ENCODE measurements at regions not wholly inside any gene's neighbourhood (a gene's known extent, or its start where the extent isn't known, plus 50 kb on each side); places are given as distances from the start of the nearest gene placed in this dataset.

DNA sequence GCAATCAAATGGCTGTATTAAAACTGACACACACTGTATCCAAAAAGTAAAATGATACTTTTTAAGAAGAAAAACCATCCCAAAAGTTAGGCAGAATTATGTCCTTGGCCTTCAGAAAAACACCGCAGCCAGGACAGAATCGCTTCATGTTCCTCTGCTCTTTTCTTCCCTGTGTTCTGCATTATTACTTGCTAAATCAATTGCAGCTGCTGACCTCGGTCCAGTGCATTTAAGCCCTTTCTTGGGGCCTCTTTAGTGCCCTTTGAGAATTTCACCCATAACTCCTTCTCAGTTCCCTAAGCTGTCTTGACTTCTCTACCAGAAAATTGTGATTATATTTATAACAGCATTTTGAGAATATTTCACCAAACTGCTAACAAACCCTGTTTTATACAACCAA is 696.9 kb downstream of the PCDH7 start:
- Mint-ChIP-seq H3K9me3 (peaks cover 6% of the 10 kb centered on the region), H3K36me3 (ENCODE audit: low read depth) (no peaks in the 10 kb centered on the region), H3K4me3 (no peak overlapping the region), H3K4me1 (no peaks in the 10 kb centered on the region), H3K27ac (no peak overlapping the region), H3K27me3 (no peaks in the 10 kb centered on the region)
- intact Hi-C loops (cut with micrococcal nuclease) = no loop called here
- TF ChIP-seq, protein P1, sequence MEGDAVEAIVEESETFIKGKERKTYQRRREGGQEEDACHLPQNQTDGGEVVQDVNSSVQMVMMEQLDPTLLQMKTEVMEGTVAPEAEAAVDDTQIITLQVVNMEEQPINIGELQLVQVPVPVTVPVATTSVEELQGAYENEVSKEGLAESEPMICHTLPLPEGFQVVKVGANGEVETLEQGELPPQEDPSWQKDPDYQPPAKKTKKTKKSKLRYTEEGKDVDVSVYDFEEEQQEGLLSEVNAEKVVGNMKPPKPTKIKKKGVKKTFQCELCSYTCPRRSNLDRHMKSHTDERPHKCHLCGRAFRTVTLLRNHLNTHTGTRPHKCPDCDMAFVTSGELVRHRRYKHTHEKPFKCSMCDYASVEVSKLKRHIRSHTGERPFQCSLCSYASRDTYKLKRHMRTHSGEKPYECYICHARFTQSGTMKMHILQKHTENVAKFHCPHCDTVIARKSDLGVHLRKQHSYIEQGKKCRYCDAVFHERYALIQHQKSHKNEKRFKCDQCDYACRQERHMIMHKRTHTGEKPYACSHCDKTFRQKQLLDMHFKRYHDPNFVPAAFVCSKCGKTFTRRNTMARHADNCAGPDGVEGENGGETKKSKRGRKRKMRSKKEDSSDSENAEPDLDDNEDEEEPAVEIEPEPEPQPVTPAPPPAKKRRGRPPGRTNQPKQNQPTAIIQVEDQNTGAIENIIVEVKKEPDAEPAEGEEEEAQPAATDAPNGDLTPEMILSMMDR (IDR thresholded peaks at IDR 0.05) = no peak
- CTCF ChIA-PET = no interaction called here
- ATAC-seq (ENCODE audit: low read depth) (no peak), DNase-seq (no peak)
- POLR2A ChIA-PET = no interaction called here

DNA sequence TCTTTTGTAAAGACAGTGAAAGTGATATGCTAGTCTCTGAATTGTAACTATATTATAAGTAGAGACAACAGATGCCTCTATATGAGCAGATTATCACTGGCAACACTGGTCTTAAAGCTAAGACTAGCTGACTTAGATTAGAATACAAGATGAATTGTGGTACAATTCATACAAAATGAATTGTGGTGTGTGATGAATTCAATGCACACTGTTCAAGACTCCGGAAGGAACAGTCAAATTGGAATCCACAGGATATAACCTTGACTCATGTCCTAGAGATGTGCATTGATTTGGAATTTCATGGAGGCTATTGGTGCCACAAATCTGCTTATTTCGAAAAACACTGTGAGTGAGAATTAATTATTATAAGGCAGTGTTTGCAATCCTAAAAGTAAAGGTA is 701.8 kb downstream of the PCDH7 start:
- ChIA-PET CTCF (no interaction called here), POLR2A (no interaction called here)
- no peak overlapping the region for H3K4me3 Mint-ChIP-seq
- intact Hi-C loops (cut with micrococcal nuclease) = no loop called here
- DNase-seq = no peak
- no peaks in the 10 kb centered on the region for H3K36me3 Mint-ChIP-seq (ENCODE audit: low read depth)
- TF ChIP-seq, protein P1 (IDR thresholded peaks at IDR 0.05) = no peak
- peaks cover 3% of the 10 kb centered on the region for H3K9me3 Mint-ChIP-seq
- H3K27me3 Mint-ChIP-seq = no peaks in the 10 kb centered on the region
- H3K4me1 Mint-ChIP-seq = no peaks in the 10 kb centered on the region
- no peak for ATAC-seq (ENCODE audit: low read depth)
- H3K27ac Mint-ChIP-seq = no peak overlapping the region

DNA sequence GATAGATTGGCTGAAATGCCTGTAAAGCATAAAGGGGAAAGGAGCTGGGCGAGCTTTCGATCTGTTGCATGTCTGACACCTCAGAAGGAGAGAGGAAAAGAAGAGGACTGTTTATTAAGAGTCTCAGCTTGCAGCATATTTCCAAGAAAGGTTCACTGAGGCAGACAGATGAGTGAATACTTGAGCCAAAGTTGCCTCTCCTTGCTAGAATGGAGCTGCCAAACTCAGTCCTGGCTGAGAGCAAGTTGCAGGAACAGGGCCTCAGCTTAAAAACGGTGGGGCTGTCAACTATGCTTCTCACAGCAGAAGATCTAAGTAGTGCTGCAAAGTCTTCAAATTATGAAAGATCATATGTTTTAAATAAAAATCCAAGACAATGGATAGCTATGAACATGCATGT is 707.5 kb downstream of the PCDH7 start:
- CTCF ChIA-PET = no interaction called here
- H3K4me1 Mint-ChIP-seq = no peaks in the 10 kb centered on the region

DNA sequence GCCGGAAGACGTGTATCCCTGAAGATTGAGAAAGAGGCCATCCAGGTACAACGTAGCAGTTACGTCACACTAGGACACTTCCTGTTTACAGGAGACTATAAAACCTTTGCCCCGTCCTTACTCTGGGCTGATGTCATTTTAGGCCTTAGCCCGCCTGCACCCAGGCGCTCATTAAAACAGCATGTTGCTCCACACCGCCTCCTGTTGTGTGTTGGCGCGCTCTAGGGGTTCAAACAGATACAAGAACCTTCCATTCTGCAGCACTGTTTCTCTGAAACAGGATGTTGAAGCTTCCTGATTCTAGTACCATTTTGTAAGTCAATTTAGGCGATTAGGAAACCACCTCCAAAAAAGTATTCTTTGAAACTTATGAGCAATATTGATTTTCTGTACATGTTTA is 722.1 kb downstream of the PCDH7 start:
- H3K4me3 Mint-ChIP-seq = no peak overlapping the region
- intact Hi-C loops (cut with micrococcal nuclease) = no loop called here
- H3K27ac Mint-ChIP-seq = no peak overlapping the region
- ChIA-PET CTCF (no interaction called here), POLR2A (no interaction called here)
- H3K9me3 Mint-ChIP-seq = no peaks in the 10 kb centered on the region
- TF ChIP-seq, protein P1 (IDR thresholded peaks at IDR 0.05) = no peak
- ATAC-seq (ENCODE audit: low read depth) (no peak), DNase-seq (no peak)
- H3K27me3 Mint-ChIP-seq = no peaks in the 10 kb centered on the region
- H3K4me1 Mint-ChIP-seq = no peaks in the 10 kb centered on the region
- no peaks in the 10 kb centered on the region for H3K36me3 Mint-ChIP-seq (ENCODE audit: low read depth)

More for the DNA sequence above, 707.5 kb downstream of the PCDH7 start:
- Mint-ChIP-seq H3K27ac (no peak overlapping the region), H3K9me3 (peaks cover 5% of the 10 kb centered on the region), H3K27me3 (no peaks in the 10 kb centered on the region), H3K36me3 (ENCODE audit: low read depth) (no peaks in the 10 kb centered on the region), H3K4me3 (no peak overlapping the region)
- TF ChIP-seq, protein P1 (IDR thresholded peaks at IDR 0.05) = no peak
- no peak for ATAC-seq (ENCODE audit: low read depth)
- POLR2A ChIA-PET = no interaction called here
- intact Hi-C loops (cut with micrococcal nuclease) = no loop called here
- no peak for DNase-seq

DNA sequence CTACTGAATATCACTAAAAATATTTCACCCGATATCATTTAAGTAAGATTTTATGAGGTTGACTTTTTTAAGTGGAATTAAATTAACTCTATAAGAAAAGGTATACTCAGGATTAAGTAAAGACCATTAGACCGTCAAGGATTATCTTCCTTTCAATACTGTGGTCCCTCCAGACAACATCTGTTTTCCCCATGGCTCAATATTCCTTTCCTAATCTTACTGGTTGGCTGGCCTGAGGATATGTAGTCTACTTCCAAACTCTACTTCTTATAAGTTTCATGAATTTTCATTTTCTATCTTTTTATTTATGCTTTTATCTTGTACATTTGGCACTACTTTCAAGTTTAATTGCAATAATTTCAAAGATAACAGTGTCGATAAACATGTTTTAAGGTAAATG is 725.4 kb downstream of the PCDH7 start:
- intact Hi-C loops (cut with micrococcal nuclease) = no loop called here
- Mint-ChIP-seq H3K9me3 (no peaks in the 10 kb centered on the region), H3K27me3 (no peaks in the 10 kb centered on the region), H3K4me3 (no peak overlapping the region), H3K36me3 (ENCODE audit: low read depth) (no peaks in the 10 kb centered on the region), H3K27ac (no peak overlapping the region), H3K4me1 (no peaks in the 10 kb centered on the region)
- DNase-seq (no peak), ATAC-seq (ENCODE audit: low read depth) (no peak)
- CTCF ChIA-PET = no interaction called here
- POLR2A ChIA-PET = no interaction called here
- TF ChIP-seq, protein P1 (IDR thresholded peaks at IDR 0.05) = no peak

All from activated B cell treated with CpG ODN at 0.5 μM for 24 hours (primary cell).